ENCODE measurements at regions not wholly inside any gene's neighbourhood (a gene's known extent, or its start where the extent isn't known, plus 50 kb on each side); places are given as distances from the start of the nearest gene placed in this dataset.

DNA sequence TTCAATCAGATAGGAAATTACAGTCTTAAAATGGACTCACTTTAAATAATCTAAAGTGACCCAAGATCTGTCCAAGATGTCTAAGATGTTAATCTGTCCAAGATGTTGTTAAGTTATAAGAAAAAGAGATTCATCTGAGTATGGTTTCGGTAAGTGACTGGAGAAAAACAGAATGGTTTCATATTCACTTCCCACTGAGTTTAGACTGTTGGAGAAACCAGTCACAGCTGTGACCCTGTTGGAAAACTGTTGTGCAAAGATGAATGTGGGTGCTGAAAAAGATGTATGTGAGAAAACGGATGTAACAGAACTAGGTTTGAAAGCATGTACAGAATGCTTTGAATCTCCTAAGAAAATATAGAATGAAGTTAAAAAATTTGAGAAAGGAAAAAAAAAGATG lies 325.9 kb downstream of the COL12A1 start:
- no peak for TF ChIP-seq YY1 (IDR thresholded peaks at IDR 0.05; ENCODE audit: borderline replicate concordance in 1 of 3, control insufficient read depth in 1 of 3, extremely low read depth in 1 of 3, insufficient read depth in 3 of 3, insufficient read length in 1 of 3, insufficient replicate concordance in 2 of 3, low read depth in 1 of 3, low read length in 2 of 3)
- TF ChIP-seq, protein P1, sequence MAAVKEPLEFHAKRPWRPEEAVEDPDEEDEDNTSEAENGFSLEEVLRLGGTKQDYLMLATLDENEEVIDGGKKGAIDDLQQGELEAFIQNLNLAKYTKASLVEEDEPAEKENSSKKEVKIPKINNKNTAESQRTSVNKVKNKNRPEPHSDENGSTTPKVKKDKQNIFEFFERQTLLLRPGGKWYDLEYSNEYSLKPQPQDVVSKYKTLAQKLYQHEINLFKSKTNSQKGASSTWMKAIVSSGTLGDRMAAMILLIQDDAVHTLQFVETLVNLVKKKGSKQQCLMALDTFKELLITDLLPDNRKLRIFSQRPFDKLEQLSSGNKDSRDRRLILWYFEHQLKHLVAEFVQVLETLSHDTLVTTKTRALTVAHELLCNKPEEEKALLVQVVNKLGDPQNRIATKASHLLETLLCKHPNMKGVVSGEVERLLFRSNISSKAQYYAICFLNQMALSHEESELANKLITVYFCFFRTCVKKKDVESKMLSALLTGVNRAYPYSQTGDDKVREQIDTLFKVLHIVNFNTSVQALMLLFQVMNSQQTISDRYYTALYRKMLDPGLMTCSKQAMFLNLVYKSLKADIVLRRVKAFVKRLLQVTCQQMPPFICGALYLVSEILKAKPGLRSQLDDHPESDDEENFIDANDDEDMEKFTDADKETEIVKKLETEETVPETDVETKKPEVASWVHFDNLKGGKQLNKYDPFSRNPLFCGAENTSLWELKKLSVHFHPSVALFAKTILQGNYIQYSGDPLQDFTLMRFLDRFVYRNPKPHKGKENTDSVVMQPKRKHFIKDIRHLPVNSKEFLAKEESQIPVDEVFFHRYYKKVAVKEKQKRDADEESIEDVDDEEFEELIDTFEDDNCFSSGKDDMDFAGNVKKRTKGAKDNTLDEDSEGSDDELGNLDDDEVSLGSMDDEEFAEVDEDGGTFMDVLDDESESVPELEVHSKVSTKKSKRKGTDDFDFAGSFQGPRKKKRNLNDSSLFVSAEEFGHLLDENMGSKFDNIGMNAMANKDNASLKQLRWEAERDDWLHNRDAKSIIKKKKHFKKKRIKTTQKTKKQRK (IDR thresholded peaks at IDR 0.05; ENCODE audit: borderline replicate concordance, low read depth, low read length) = no peak

All from K562 (cell line).